OCI-LY1 (cell line): ENCODE measurements at regions not wholly inside any gene's neighbourhood (a gene's known extent, or its start where the extent isn't known, plus 50 kb on each side); places are given as distances from the start of the nearest gene placed in this dataset.

Source experiments
- H2AFZ ChIP-seq: fragments of 200-600 bp; sonication (generic), shearing (Covaris generic); 2 replicates; pipeline ENCODE4 v1.6.0; 2014; ENCODE audit warnings: antibody characterized with exemption, mild to moderate bottlenecking, low read length
- H3F3A ChIP-seq: fragments of 200-600 bp; sonication (generic), shearing (Covaris generic); 2 replicates; pipeline ENCODE4 v1.6.0; 2014; ENCODE audit warnings: mild to moderate bottlenecking, antibody characterized with exemption, low read length, moderate library complexity; ENCODE audit not compliant: insufficient read depth
- H3K27ac ChIP-seq: fragments of 200-600 bp; sonication (generic); 2 replicates; pipeline ENCODE4 v1.5.1; 2014; ENCODE audit warnings: low read length, mixed run types, mild to moderate bottlenecking, low read depth; ENCODE audit not compliant: poor library complexity, severe bottlenecking
- H3K27me3 ChIP-seq: fragments of 200-600 bp; sonication (generic); 2 replicates; pipeline ENCODE4 v1.6.0; 2014; ENCODE audit warnings: antibody characterized with exemption, mild to moderate bottlenecking, low read length, moderate library complexity; ENCODE audit not compliant: insufficient read depth
- H3K36me3 ChIP-seq: fragments of 200-600 bp; sonication (generic); 2 replicates; pipeline ENCODE4 v1.6.1; 2014; ENCODE audit warnings: mild to moderate bottlenecking, antibody characterized with exemption, low read length, moderate library complexity, mixed read lengths; ENCODE audit not compliant: insufficient read depth
- H3K4me1 ChIP-seq: fragments of 200-600 bp; sonication (generic); 2 replicates; pipeline ENCODE4 v1.5.1; 2014; ENCODE audit warnings: mild to moderate bottlenecking, low read length, moderate library complexity; ENCODE audit not compliant: insufficient read depth, severe bottlenecking
- H3K4me2 ChIP-seq: fragments of 200-600 bp; sonication (generic), shearing (Covaris generic); 2 replicates; pipeline ENCODE4 v1.6.1; 2014; ENCODE audit warnings: low read length
- H3K4me3 ChIP-seq: fragments of 200-600 bp; sonication (generic); 2 replicates; pipeline ENCODE4 v1.5.1; 2014; ENCODE audit warnings: low read length, low read depth, mild to moderate bottlenecking, mixed read lengths; ENCODE audit not compliant: poor library complexity, severe bottlenecking
- H3K79me2 ChIP-seq: fragments of 200-600 bp; shearing (Covaris generic); 2 replicates; pipeline ENCODE4 v1.6.1; 2016; ENCODE audit warnings: mixed run types, low read length, mixed read lengths; ENCODE audit not compliant: insufficient read depth
- H3K9ac ChIP-seq: fragments of 200-600 bp; sonication (generic), shearing (Covaris generic); 2 replicates; pipeline ENCODE4 v1.6.1; 2014; ENCODE audit warnings: mild to moderate bottlenecking, low read length, mixed read lengths
- H3K9me2 ChIP-seq: fragments of 200-600 bp; sonication (generic), shearing (Covaris generic); 2 replicates; pipeline ENCODE4 v1.6.1; 2014; ENCODE audit warnings: low read depth, mild to moderate bottlenecking, low read length, mixed read lengths
- H3K9me3 ChIP-seq: fragments of 200-600 bp; shearing (Covaris generic); 2 replicates; pipeline ENCODE4 v1.6.1; 2014; ENCODE audit warnings: low read length, mixed read lengths
- H4K20me1 ChIP-seq: fragments of 200-600 bp; sonication (generic), shearing (Covaris generic); 2 replicates; pipeline ENCODE4 v1.6.0; 2016; ENCODE audit warnings: mild to moderate bottlenecking, low read length; ENCODE audit not compliant: insufficient read depth
- EZH2 ChIP-seq: fragments of 200-600 bp; sonication (generic), shearing (Covaris generic); IDR thresholded peaks from 2 replicates; pipeline ENCODE4 v1.8.0; 2017; ENCODE audit warnings: borderline replicate concordance, mixed run types, mild to moderate bottlenecking, antibody characterized with exemption, low read length, moderate library complexity, mixed read lengths
- TF ChIP-seq, protein P1 (sequence below): fragments of 200-600 bp; sonication (generic), shearing (Covaris generic); IDR thresholded peaks from 2 replicates; pipeline ENCODE4 v1.5.1; 2017; ENCODE audit warnings: mild to moderate bottlenecking, antibody characterized with exemption, low read length, moderate library complexity, mixed read lengths

DNA sequence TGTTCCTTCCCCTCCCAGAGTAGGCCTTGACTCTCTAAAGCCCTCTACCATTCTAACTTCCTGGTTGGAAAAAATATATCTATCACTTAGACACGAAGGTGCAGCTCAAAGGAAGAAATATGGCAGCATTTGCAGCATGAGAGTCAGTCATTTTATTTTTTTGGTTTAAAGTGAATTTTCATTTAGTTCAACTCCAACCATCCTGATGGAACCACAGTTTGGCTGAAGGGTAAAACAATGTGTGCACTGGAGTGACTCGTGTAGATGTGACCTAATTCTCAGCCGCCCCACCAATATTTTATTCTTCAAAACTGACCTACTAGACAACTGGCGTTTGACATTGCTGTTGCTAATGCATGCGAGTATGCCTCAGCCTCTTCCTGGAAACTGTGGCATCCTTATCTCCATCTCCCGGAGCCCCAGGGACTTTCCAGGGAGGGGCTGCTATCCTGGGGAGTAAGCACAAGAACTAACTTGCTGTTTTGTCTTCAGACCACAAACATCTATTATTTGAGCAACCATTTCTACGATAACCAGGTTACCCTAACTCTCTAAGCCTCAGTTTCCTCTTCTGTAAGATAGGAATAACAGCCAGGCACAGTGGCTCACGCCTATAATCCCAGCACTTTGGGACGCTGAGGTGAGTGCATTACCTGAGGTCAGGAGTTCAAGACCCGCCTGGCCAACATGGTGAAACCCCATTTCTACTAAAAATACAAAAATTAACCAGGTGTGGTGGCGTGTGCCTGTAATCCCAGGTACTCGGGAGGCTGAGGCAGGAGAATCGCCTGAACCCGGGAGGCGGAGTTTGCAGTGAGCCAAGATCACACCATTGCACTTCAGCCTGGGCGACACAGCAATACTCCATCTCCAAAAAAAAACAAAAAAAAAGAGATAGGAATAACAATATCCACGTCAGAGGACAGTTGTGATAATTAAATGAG is 148.7 kb upstream of the JARID2 start:
- Histone ChIP-seq H2AFZ (no peak overlapping the region), H3K9me3 (no peaks in the 10 kb centered on the region), H3K4me3 (no peak overlapping the region), H3K27me3 (no peaks in the 10 kb centered on the region), H3K9me2 (no peaks in the 10 kb centered on the region), H3K4me2 (no peak overlapping the region), H3F3A (no peaks in the 10 kb centered on the region), H3K9ac (no peak overlapping the region), H3K4me1 (no peaks in the 10 kb centered on the region), H3K36me3 (no peaks in the 10 kb centered on the region), H3K79me2 (no peaks in the 10 kb centered on the region), H3K27ac (no peak overlapping the region), H4K20me1 (no peaks in the 10 kb centered on the region)
- TF ChIP-seq EZH2, result no peak
- TF ChIP-seq, protein P1, sequence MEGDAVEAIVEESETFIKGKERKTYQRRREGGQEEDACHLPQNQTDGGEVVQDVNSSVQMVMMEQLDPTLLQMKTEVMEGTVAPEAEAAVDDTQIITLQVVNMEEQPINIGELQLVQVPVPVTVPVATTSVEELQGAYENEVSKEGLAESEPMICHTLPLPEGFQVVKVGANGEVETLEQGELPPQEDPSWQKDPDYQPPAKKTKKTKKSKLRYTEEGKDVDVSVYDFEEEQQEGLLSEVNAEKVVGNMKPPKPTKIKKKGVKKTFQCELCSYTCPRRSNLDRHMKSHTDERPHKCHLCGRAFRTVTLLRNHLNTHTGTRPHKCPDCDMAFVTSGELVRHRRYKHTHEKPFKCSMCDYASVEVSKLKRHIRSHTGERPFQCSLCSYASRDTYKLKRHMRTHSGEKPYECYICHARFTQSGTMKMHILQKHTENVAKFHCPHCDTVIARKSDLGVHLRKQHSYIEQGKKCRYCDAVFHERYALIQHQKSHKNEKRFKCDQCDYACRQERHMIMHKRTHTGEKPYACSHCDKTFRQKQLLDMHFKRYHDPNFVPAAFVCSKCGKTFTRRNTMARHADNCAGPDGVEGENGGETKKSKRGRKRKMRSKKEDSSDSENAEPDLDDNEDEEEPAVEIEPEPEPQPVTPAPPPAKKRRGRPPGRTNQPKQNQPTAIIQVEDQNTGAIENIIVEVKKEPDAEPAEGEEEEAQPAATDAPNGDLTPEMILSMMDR, result no peak

DNA sequence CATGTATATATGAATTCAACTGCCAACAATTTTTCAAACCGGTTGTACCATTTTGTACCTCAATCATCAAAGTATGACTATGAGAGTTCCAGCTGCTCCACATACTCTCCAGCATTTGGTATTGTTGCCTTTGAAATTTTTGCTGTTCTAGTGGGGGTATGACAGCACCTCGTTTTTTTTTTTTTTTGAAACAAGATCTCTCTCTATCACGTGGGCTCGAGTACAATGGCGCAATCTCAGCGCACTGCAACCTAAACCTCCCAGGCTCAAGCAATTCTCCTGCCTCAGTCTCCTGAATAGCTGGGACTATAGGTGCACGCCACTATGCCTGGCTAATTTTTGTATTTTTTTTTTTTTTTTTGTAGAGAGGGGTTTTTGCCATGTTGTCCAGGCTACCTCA is 144.7 kb upstream of the JARID2 start:
- TF ChIP-seq EZH2, result no peak
- TF ChIP-seq, protein P1, result no peak
- no peaks in the 10 kb centered on the region for H3K79me2 ChIP-seq
- H3K27me3 ChIP-seq, result no peaks in the 10 kb centered on the region

DNA sequence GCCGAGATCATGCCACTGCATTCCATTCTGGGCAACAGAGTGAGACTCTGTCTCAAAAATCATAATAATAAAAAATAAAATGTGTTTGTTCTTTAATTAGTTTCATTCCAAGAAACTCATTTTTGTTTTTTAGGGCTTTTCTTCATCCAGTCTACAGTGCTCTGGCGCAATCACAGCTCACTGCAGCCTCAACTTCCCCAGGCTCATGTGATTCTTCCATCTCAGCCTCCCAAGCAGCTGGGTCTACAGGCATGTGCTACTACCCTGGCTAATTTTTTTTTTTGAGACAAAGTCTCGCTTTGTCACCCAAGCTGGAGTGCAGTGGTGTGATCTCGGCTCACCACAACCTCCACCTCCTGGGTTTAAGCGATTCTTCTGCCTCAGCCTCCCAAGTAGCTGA is 143.6 kb upstream of the JARID2 start:
- Histone ChIP-seq H3K9me3 (0 out of 2 replicates have a peak, but pooled peaks cover 2% of the 10 kb centered on the region), H3K79me2 (no peaks in the 10 kb centered on the region), H3K4me3 (no peak overlapping the region), H3K4me1 (no peaks in the 10 kb centered on the region), H2AFZ (no peak overlapping the region), H3K36me3 (no peaks in the 10 kb centered on the region), H3K9me2 (no peaks in the 10 kb centered on the region), H3K27ac (no peak overlapping the region), H3K27me3 (no peaks in the 10 kb centered on the region), H3K4me2 (no peak overlapping the region), H4K20me1 (no peaks in the 10 kb centered on the region), H3F3A (no peaks in the 10 kb centered on the region), H3K9ac (no peak overlapping the region)
- TF ChIP-seq EZH2, result no peak
- TF ChIP-seq, protein P1, result no peak

More for the DNA sequence above, 144.7 kb upstream of the JARID2 start:
- H3K4me3 ChIP-seq, result no peak overlapping the region
- H3K36me3 ChIP-seq, result no peaks in the 10 kb centered on the region
- H3K9ac ChIP-seq, result no peak overlapping the region
- no peaks in the 10 kb centered on the region for H3F3A ChIP-seq
- no peak overlapping the region for H3K27ac ChIP-seq
- no peaks in the 10 kb centered on the region for H4K20me1 ChIP-seq
- no peaks in the 10 kb centered on the region for H3K9me2 ChIP-seq
- no peak overlapping the region for H3K4me2 ChIP-seq
- no peak overlapping the region for H2AFZ ChIP-seq
- no peaks in the 10 kb centered on the region for H3K9me3 ChIP-seq
- no peaks in the 10 kb centered on the region for H3K4me1 ChIP-seq
